Inflammatory macrophage (primary cell): ENCODE measurements at regions not wholly inside any gene's neighbourhood (a gene's known extent, or its start where the extent isn't known, plus 50 kb on each side); places are given as distances from the start of the nearest gene placed in this dataset.

ENCODE experiments used
- DNase-seq, 2 donors: peaks; one replicate each; pipeline ENCODE4 v3.0.0-alpha.2; 2020 to 2022

GRCh38 chr11:134584001-134584561 is 172.0 kb upstream of the B3GAT1 start:
- no peak for DNase-seq

- peak; percentile 65 to 72 for DNase-seq
Measured at GRCh38 chr11:134583397-134583990, 171.5 kb upstream of the B3GAT1 start.

- no peak for DNase-seq
Measured at GRCh38 chr11:134582770-134583095, 170.7 kb upstream of the B3GAT1 start.

GRCh38 chr11:134581966-134582769 is 170.1 kb upstream of the B3GAT1 start:
- no peak for DNase-seq

GRCh38 chr11:134581121-134581626 is 169.1 kb upstream of the B3GAT1 start:
- no peak for DNase-seq

GRCh38 chr11:134580610-134580975 is 168.6 kb upstream of the B3GAT1 start:
- no peak for DNase-seq

GRCh38 chr11:134579724-134580609 is 167.9 kb upstream of the B3GAT1 start:
- no peak for DNase-seq

GRCh38 chr11:134578807-134579723 is 167.0 kb upstream of the B3GAT1 start:
- no peak for DNase-seq

- no peak for DNase-seq
Measured at GRCh38 chr11:134577751-134578395, 165.8 kb upstream of the B3GAT1 start.

- no peak for DNase-seq
Measured at GRCh38 chr11:134576721-134577171, 164.7 kb upstream of the B3GAT1 start.

GRCh38 chr11:134576286-134576685 is 164.2 kb upstream of the B3GAT1 start:
- no peak for DNase-seq

GRCh38 chr11:134575504-134576230 is 163.6 kb upstream of the B3GAT1 start:
- no peak for DNase-seq

GRCh38 chr11:134574947-134575346 is 162.9 kb upstream of the B3GAT1 start:
- no peak for DNase-seq

- DNase-seq = no peak
Measured at GRCh38 chr11:134574425-134574824, 162.4 kb upstream of the B3GAT1 start.

GRCh38 chr11:134573857-134574256 is 161.8 kb upstream of the B3GAT1 start:
- no peak for DNase-seq

GRCh38 chr11:134572741-134573675 is 161.0 kb upstream of the B3GAT1 start:
- DNase-seq = no peak

GRCh38 chr11:134571301-134571700 is 159.3 kb upstream of the B3GAT1 start:
- DNase-seq = no peak

- no peak for DNase-seq
Measured at GRCh38 chr11:134569195-134569594, 157.2 kb upstream of the B3GAT1 start.

GRCh38 chr11:134566311-134566710 is 154.3 kb upstream of the B3GAT1 start:
- DNase-seq = no peak
